ENCODE measurements at regions not wholly inside any gene's neighbourhood (a gene's known extent, or its start where the extent isn't known, plus 50 kb on each side); places are given as distances from the start of the nearest gene placed in this dataset.

- H3K4me3 ChIP-seq (ENCODE audit: control extremely low read depth in 1 of 5, extremely low read depth in 1 of 5, insufficient read depth in 1 of 5, low read depth in 2 of 5, low read length in 4 of 5) = no peak overlapping the region
- peaks cover 14% of the 10 kb centered on the region for H3K27me3 Mint-ChIP-seq
- TF ChIP-seq CTCF (IDR thresholded peaks at IDR 0.05) (no peak), EZH2 (IDR thresholded peaks at IDR 0.05; ENCODE audit: borderline replicate concordance, insufficient read depth, low read depth, low read length, poor library complexity, severe bottlenecking) (no peak)
- no peaks in the 10 kb centered on the region for H3K27me3 ChIP-seq (replicated peaks in 1 of 4; ENCODE audit: control extremely low read depth in 1 of 4, control insufficient read depth in 3 of 4, insufficient read depth in 4 of 4, low read length in 3 of 4)
- 100% methylated on average over 2 of the region's 3 CpGs for WGBS (ENCODE audit: insufficient coverage)
- H3K27ac Mint-ChIP-seq = no peak overlapping the region
- H3K4me2 ChIP-seq (replicated peaks; ENCODE audit: low read depth, low read length, poor library complexity, severe bottlenecking) = no peak overlapping the region
- no peak overlapping the region for H3K4me3 Mint-ChIP-seq
- H3K9me3 ChIP-seq (ENCODE audit: control extremely low read depth in 1 of 3, control insufficient read depth in 2 of 3, insufficient read depth in 1 of 3, low read length in 2 of 3) = no peaks in the 10 kb centered on the region
- no peaks in the 10 kb centered on the region for H3K4me1 Mint-ChIP-seq
- H3K27ac ChIP-seq (ENCODE audit: low read length in 2 of 2) = no peak overlapping the region
- H3K79me2 ChIP-seq (ENCODE audit: control insufficient read depth, insufficient read depth, low read length) = no peaks in the 10 kb centered on the region
- CTCF ChIA-PET = no interaction called here
- H3K36me3 ChIP-seq (replicated peaks in 1 of 2; ENCODE audit: control extremely low read depth in 1 of 2, control insufficient read depth in 1 of 2, extremely low read depth in 1 of 2, insufficient read depth in 2 of 2, low read length in 1 of 2) = no peaks in the 10 kb centered on the region
- no peak overlapping the region for H2AFZ ChIP-seq (ENCODE audit: insufficient read depth, low read depth, low read length, poor library complexity, severe bottlenecking)
- H3K9me3 Mint-ChIP-seq (ENCODE audit: insufficient read depth) = no peaks in the 10 kb centered on the region
- DNase-seq (no peak), ATAC-seq (ENCODE audit: low read depth) (no peak)
- H3K9ac ChIP-seq (ENCODE audit: low read length) = no peak overlapping the region
- no peaks in the 10 kb centered on the region for H4K20me1 ChIP-seq (ENCODE audit: control insufficient read depth, insufficient read depth, low read length, poor library complexity, severe bottlenecking)
- H3K4me1 ChIP-seq (ENCODE audit: control insufficient read depth in 2 of 2, insufficient read depth in 2 of 2, low read length in 2 of 2) = no peaks in the 10 kb centered on the region
- intact Hi-C loops (cut with micrococcal nuclease) = no loop called here
- POLR2A ChIA-PET = no interaction called here
These were observed 149.3 kb upstream of the STXBP5 start for GRCh38 chr6:147054871-147055270.

GRCh38 chr6:147055821-147056392 is 148.3 kb upstream of the STXBP5 start:
- Histone ChIP-seq H3K4me1 (ENCODE audit: control insufficient read depth in 2 of 2, insufficient read depth in 2 of 2, low read length in 2 of 2) (no peaks in the 10 kb centered on the region), H4K20me1 (ENCODE audit: control insufficient read depth, insufficient read depth, low read length, poor library complexity, severe bottlenecking) (no peaks in the 10 kb centered on the region), H3K9ac (ENCODE audit: low read length) (no peak overlapping the region), H3K27me3 (replicated peaks in 1 of 4; ENCODE audit: control extremely low read depth in 1 of 4, control insufficient read depth in 3 of 4, insufficient read depth in 4 of 4, low read length in 3 of 4) (no peaks in the 10 kb centered on the region), H3K36me3 (replicated peaks in 1 of 2; ENCODE audit: control extremely low read depth in 1 of 2, control insufficient read depth in 1 of 2, extremely low read depth in 1 of 2, insufficient read depth in 2 of 2, low read length in 1 of 2) (no peaks in the 10 kb centered on the region), H3K27ac (ENCODE audit: low read length in 2 of 2) (no peak overlapping the region), H3K4me3 (ENCODE audit: control extremely low read depth in 1 of 5, extremely low read depth in 1 of 5, insufficient read depth in 1 of 5, low read depth in 2 of 5, low read length in 4 of 5) (no peak overlapping the region), H2AFZ (ENCODE audit: insufficient read depth, low read depth, low read length, poor library complexity, severe bottlenecking) (no peak overlapping the region), H3K4me2 (replicated peaks; ENCODE audit: low read depth, low read length, poor library complexity, severe bottlenecking) (no peak overlapping the region), H3K79me2 (ENCODE audit: control insufficient read depth, insufficient read depth, low read length) (no peaks in the 10 kb centered on the region), H3K9me3 (ENCODE audit: control extremely low read depth in 1 of 3, control insufficient read depth in 2 of 3, insufficient read depth in 1 of 3, low read length in 2 of 3) (no peaks in the 10 kb centered on the region)
- 95% methylated on average over 3 of the region's 8 CpGs for WGBS (ENCODE audit: insufficient coverage)
- H3K4me1 Mint-ChIP-seq = no peaks in the 10 kb centered on the region
- intact Hi-C loops (cut with micrococcal nuclease) = no loop called here
- ChIA-PET POLR2A (no interaction called here), CTCF (interaction anchor here (0.7 kb wide), 1 partner anchor 39 kb away, joined by 3 read pairs; no protein-coding TSS in a partner anchor)
- H3K27me3 Mint-ChIP-seq = peaks cover 14% of the 10 kb centered on the region
- H3K4me3 Mint-ChIP-seq = no peak overlapping the region
- ATAC-seq (ENCODE audit: low read depth) = no peak
- no peak for DNase-seq
- no peaks in the 10 kb centered on the region for H3K9me3 Mint-ChIP-seq (ENCODE audit: insufficient read depth)
- TF ChIP-seq EZH2 (IDR thresholded peaks at IDR 0.05; ENCODE audit: borderline replicate concordance, insufficient read depth, low read depth, low read length, poor library complexity, severe bottlenecking) (no peak), CTCF (IDR thresholded peaks at IDR 0.05) (no peak)
- H3K27ac Mint-ChIP-seq = no peak overlapping the region

Measured in B cell (primary cell).